H9 (cell line): ENCODE measurements at regions not wholly inside any gene's neighbourhood (a gene's known extent, or its start where the extent isn't known, plus 50 kb on each side); places are given as distances from the start of the nearest gene placed in this dataset.

Experiments
- DNase-seq: peaks from one replicate; pipeline ENCODE4 v3.0.0-alpha.2; 2017
- H2AFZ ChIP-seq: one replicate; pipeline ENCODE4 v1.6.1; 2013; ENCODE audit warnings: mild to moderate bottlenecking, low read length, control low read depth, moderate library complexity
- H2AK5ac ChIP-seq: 2 replicates; pipeline ENCODE4 v1.6.1; 2013; ENCODE audit warnings: low read length, control low read depth, mixed read lengths; ENCODE audit not compliant: insufficient read length
- H2BK120ac ChIP-seq: one replicate; pipeline ENCODE4 v1.6.1; 2013; ENCODE audit warnings: low read depth, mild to moderate bottlenecking, low read length, control low read depth, inconsistent platforms; ENCODE audit not compliant: poor library complexity, severe bottlenecking
- H2BK12ac ChIP-seq: 2 replicates; pipeline ENCODE4 v1.6.1; 2013; ENCODE audit warnings: low read length, control low read depth, mixed read lengths, low read depth; ENCODE audit not compliant: insufficient read length
- H2BK15ac ChIP-seq: 2 replicates; pipeline ENCODE4 v1.6.1; 2013; ENCODE audit warnings: low read depth, low read length, control low read depth
- H2BK20ac ChIP-seq: one replicate; pipeline ENCODE4 v1.6.1; 2013; ENCODE audit warnings: low read depth, mild to moderate bottlenecking, low read length, control low read depth, inconsistent platforms; ENCODE audit not compliant: poor library complexity, severe bottlenecking
- H2BK5ac ChIP-seq: 2 replicates; pipeline ENCODE4 v1.6.1; 2013; ENCODE audit warnings: low read length, control low read depth, mixed read lengths; ENCODE audit not compliant: insufficient read length
- H3K14ac ChIP-seq: 2 replicates; pipeline ENCODE4 v1.6.1; 2013; ENCODE audit warnings: low read length, control low read depth; ENCODE audit not compliant: insufficient read depth
- H3K18ac ChIP-seq: 2 replicates; pipeline ENCODE4 v1.6.1; 2013; ENCODE audit warnings: low read depth, mild to moderate bottlenecking, mixed read lengths, low read length, control low read depth; ENCODE audit not compliant: insufficient read length
- H3K23ac ChIP-seq: 2 replicates; pipeline ENCODE4 v1.6.1; 2013; ENCODE audit warnings: low read length, control low read depth, mixed read lengths, low read depth; ENCODE audit not compliant: insufficient read length
- H3K23me2 ChIP-seq: 2 replicates; pipeline ENCODE4 v1.6.1; 2013; ENCODE audit warnings: low read depth, mild to moderate bottlenecking, mixed read lengths, low read length, control low read depth; ENCODE audit not compliant: insufficient read length, poor library complexity, severe bottlenecking
- H3K27ac ChIP-seq: 2 replicates; pipeline ENCODE4 v1.5.1; 2013; ENCODE audit warnings: low read length, control low read depth, mixed read lengths, low read depth; ENCODE audit not compliant: insufficient read length
- H3K27me3 ChIP-seq: 2 replicates; pipeline ENCODE4 v1.6.1; 2013; ENCODE audit warnings: low read length, control low read depth, inconsistent platforms; ENCODE audit not compliant: insufficient read depth
- H3K4ac ChIP-seq: 2 replicates; pipeline ENCODE4 v1.6.1; 2013; ENCODE audit warnings: low read depth, mild to moderate bottlenecking, control low read depth, inconsistent platforms, low read length, moderate library complexity
- H3K4me1 ChIP-seq: 2 replicates; pipeline ENCODE4 v1.6.1; 2013; ENCODE audit warnings: low read length, control low read depth, inconsistent platforms; ENCODE audit not compliant: insufficient read depth
- H3K4me2 ChIP-seq: 2 replicates; pipeline ENCODE4 v1.6.1; 2013; ENCODE audit warnings: low read length, control low read depth, mixed read lengths; ENCODE audit not compliant: insufficient read length, insufficient read depth
- H3K56ac ChIP-seq: 2 replicates; pipeline ENCODE4 v1.6.1; 2013; ENCODE audit warnings: low read depth, mild to moderate bottlenecking, mixed read lengths, low read length, control low read depth; ENCODE audit not compliant: insufficient read length
- H3K79me1 ChIP-seq: 2 replicates; pipeline ENCODE4 v1.6.1; 2013; ENCODE audit warnings: low read depth, mild to moderate bottlenecking, moderate library complexity, low read length, control low read depth, inconsistent platforms; ENCODE audit not compliant: insufficient read depth, poor library complexity, severe bottlenecking
- H3K79me2 ChIP-seq: 2 replicates; pipeline ENCODE4 v1.6.1; 2013; ENCODE audit warnings: low read length, control low read depth, inconsistent platforms; ENCODE audit not compliant: insufficient read depth
- H3K9ac ChIP-seq: 2 replicates; pipeline ENCODE4 v1.6.1; 2013; ENCODE audit warnings: low read length, control low read depth, mixed read lengths; ENCODE audit not compliant: insufficient read length; ENCODE audit errors: extremely low read depth
- H3K9me3 ChIP-seq: one replicate; pipeline ENCODE4 v1.6.1; 2013; ENCODE audit warnings: low read depth, low read length, inconsistent platforms; ENCODE audit not compliant: control insufficient read depth
- H3T11ph ChIP-seq: one replicate; pipeline ENCODE4 v1.6.1; 2013; ENCODE audit warnings: mild to moderate bottlenecking, low read length, control low read depth, inconsistent platforms
- H4K20me1 ChIP-seq: one replicate; pipeline ENCODE4 v1.6.1; 2013; ENCODE audit not compliant: control insufficient read depth, insufficient read length, insufficient read depth
- H4K5ac ChIP-seq: 2 replicates; pipeline ENCODE4 v1.6.1; 2013; ENCODE audit warnings: low read depth, mild to moderate bottlenecking, mixed read lengths, low read length, control low read depth; ENCODE audit not compliant: insufficient read length
- H4K8ac ChIP-seq: replicated peaks from 2 replicates; pipeline ENCODE4 v1.6.1; 2013; ENCODE audit warnings: low read length, control low read depth, mixed read lengths, low read depth; ENCODE audit not compliant: insufficient read length
- H4K91ac ChIP-seq: 2 replicates; pipeline ENCODE4 v1.6.1; 2013; ENCODE audit warnings: low read depth, mild to moderate bottlenecking, moderate library complexity, mixed read lengths, low read length, control low read depth; ENCODE audit not compliant: insufficient read length
- H3K27ac Mint-ChIP-seq, 3 experiments: 2 replicates in 2 of 3; 3 replicates in 1 of 3; pipeline ENCODE4 v1.8.0; 2020 to 2021; ENCODE audit warnings: mixed read lengths in 3 of 3, mild to moderate bottlenecking in 1 of 3, moderate library complexity in 1 of 3
- H3K27me3 Mint-ChIP-seq: 2 replicates; pipeline ENCODE4 v1.8.0; 2021; ENCODE audit warnings: low read depth, mild to moderate bottlenecking, moderate library complexity, mixed read lengths
- H3K36me3 Mint-ChIP-seq, 3 experiments: 2 replicates in 2 of 3; 3 replicates in 1 of 3; pipeline ENCODE4 v1.8.0; 2020 to 2021; ENCODE audit warnings: low read depth in 3 of 3, mixed read lengths in 3 of 3; ENCODE audit not compliant: insufficient read depth in 1 of 3
- H3K4me1 Mint-ChIP-seq, 2 experiments: 2 replicates each; pipeline ENCODE4 v1.8.0; 2020; ENCODE audit warnings: mixed read lengths in 2 of 2
- H3K4me3 Mint-ChIP-seq, 2 experiments: 2 replicates in 1 of 2; 3 replicates in 1 of 2; pipeline ENCODE4 v1.8.0; 2020 to 2021; ENCODE audit warnings: mild to moderate bottlenecking in 2 of 2, mixed read lengths in 2 of 2, moderate library complexity in 1 of 2
- H3K9me3 Mint-ChIP-seq, 2 experiments: 2 replicates in 1 of 2; 3 replicates in 1 of 2; pipeline ENCODE4 v1.8.0; 2020; ENCODE audit warnings: mild to moderate bottlenecking in 2 of 2, mixed read lengths in 2 of 2, moderate library complexity in 1 of 2
- WGBS: extraction: QIAGEN DNeasy Blood & Tissue Kit; methylation state at CpG from one replicate; pipeline ENCODE4 v1.1.7; 2013; ENCODE audit warnings: missing lambda C conversion rate, low lambda C conversion rate, mixed read lengths; ENCODE audit not compliant: insufficient read length; ENCODE audit errors: extremely low coverage; 5-methylcytosine and 5-hydroxymethylcytosine counted together
- TF ChIP-seq, protein P1 (sequence below): fragments of 200-600 bp; sonication (generic); conservative IDR thresholded peaks from 3 replicates; pipeline ENCODE4 v1.8.0; 2021; ENCODE audit warnings: antibody characterized with exemption, mild to moderate bottlenecking

DNA sequence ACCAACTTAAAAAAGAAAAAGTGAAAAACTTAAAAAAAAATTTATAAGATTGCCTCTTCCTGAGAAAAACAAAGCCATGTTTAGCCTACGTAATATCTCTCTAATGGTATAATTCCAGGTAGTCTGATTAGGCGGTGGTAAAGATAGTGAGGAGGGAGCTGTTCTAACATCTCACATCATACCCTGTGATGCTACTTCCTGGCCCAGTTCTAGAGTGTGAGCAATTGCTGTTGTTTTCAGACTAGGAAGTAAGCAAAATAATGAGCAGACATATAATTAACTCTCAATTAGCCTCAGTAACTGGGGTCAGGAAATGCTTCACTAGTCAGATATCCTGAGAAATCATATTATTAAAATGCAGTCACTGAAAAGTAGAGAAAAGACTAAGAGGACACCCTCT is 113.9 kb downstream of the PHLDA1 start:
- no peak overlapping the region for H3K14ac ChIP-seq
- no peaks in the 10 kb centered on the region for H3K79me2 ChIP-seq
- H2AFZ ChIP-seq, result no peak overlapping the region
- no peak overlapping the region for H2BK20ac ChIP-seq
- Mint-ChIP-seq H3K4me1 (peaks cover 19 to 21% of the 10 kb centered on the region in 2 experiments), H3K36me3 (peaks cover 0 to 3% (median 0%) of the 10 kb centered on the region in 3 experiments; a peak in 2 of 7 replicates), H3K27ac (no peak overlapping the region), H3K27me3 (no peaks in the 10 kb centered on the region; the same call in 1 of the 2 replicates), H3K9me3 (peaks cover 0 to 4% of the 10 kb centered on the region in 2 experiments; a peak in 2 of 5 replicates), H3K4me3 (no peak overlapping the region)
- DNase-seq, result no peak
- no peak overlapping the region for H3K4me2 ChIP-seq
- no peak overlapping the region for H2BK12ac ChIP-seq
- no peaks in the 10 kb centered on the region for H3K27me3 ChIP-seq
- H3K18ac ChIP-seq, result no peak overlapping the region
- WGBS, result no CpG with 5 or more reads among the region's 2 CpGs
- H4K91ac ChIP-seq, result no peak overlapping the region
- no peak overlapping the region for H3K56ac ChIP-seq
- TF ChIP-seq, protein P1, sequence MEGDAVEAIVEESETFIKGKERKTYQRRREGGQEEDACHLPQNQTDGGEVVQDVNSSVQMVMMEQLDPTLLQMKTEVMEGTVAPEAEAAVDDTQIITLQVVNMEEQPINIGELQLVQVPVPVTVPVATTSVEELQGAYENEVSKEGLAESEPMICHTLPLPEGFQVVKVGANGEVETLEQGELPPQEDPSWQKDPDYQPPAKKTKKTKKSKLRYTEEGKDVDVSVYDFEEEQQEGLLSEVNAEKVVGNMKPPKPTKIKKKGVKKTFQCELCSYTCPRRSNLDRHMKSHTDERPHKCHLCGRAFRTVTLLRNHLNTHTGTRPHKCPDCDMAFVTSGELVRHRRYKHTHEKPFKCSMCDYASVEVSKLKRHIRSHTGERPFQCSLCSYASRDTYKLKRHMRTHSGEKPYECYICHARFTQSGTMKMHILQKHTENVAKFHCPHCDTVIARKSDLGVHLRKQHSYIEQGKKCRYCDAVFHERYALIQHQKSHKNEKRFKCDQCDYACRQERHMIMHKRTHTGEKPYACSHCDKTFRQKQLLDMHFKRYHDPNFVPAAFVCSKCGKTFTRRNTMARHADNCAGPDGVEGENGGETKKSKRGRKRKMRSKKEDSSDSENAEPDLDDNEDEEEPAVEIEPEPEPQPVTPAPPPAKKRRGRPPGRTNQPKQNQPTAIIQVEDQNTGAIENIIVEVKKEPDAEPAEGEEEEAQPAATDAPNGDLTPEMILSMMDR, result no peak
- no peak overlapping the region for H3K4ac ChIP-seq
- H3K23ac ChIP-seq, result no peak overlapping the region
- no peak overlapping the region for H3K27ac ChIP-seq
- no peak overlapping the region for H2BK5ac ChIP-seq
- peaks cover 3% of the 10 kb centered on the region; the same call in 1 of the 2 replicates for H3K4me1 ChIP-seq
- H4K20me1 ChIP-seq, result no peaks in the 10 kb centered on the region
- no peak overlapping the region for H2BK15ac ChIP-seq
- no peak overlapping the region for H4K5ac ChIP-seq
- H3T11ph ChIP-seq, result no peak overlapping the region
- no peaks in the 10 kb centered on the region for H3K9me3 ChIP-seq
- H3K9ac ChIP-seq, result no peak overlapping the region
- H4K8ac ChIP-seq, result no peak overlapping the region
- no peak overlapping the region for H2BK120ac ChIP-seq
- no peaks in the 10 kb centered on the region for H3K23me2 ChIP-seq
- no peak overlapping the region for H2AK5ac ChIP-seq
- H3K79me1 ChIP-seq, result no peaks in the 10 kb centered on the region
